ENCODE measurements at regions not wholly inside any gene's neighbourhood (a gene's known extent, or its start where the extent isn't known, plus 50 kb on each side); places are given as distances from the start of the nearest gene placed in this dataset.

DNA sequence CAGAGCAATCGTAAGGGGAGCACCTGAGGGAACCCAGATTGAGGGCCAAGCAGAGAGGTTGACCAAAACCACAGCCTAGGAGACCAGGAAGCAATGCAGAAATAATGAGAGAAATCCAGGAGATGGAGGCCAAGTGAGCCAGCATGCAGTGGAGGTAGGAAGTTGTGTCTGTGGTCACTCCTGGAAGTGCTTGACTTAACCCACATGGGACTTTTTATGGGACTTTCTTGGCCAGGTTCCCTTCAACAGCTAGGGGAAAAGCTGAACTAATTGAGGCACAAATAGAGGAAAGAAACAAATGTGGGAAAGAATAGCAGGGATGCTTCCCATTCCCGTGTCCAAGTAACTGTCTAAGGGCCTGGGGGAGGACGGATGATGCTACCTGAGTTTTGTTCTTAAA lies 293.2 kb upstream of the CLINT1 start:
- no peak for TF ChIP-seq CTCF (IDR thresholded peaks at IDR 0.05)
- no peak for TF ChIP-seq POLR2A (IDR thresholded peaks at IDR 0.05)

Measured in adrenal gland (tissue), 5 donors.